Fibroblast of pulmonary artery (primary cell): ENCODE measurements at regions not wholly inside any gene's neighbourhood (a gene's known extent, or its start where the extent isn't known, plus 50 kb on each side); places are given as distances from the start of the nearest gene placed in this dataset.
A peak's percentile ranks its signal among the peaks of the same experiment; 100 is the strongest.

ENCODE experiments used
- DNase-seq: peaks from one replicate; pipeline ENCODE4 v3.0.0-alpha.2; 2010; ENCODE audit warnings: low read depth
- H3K4me3 ChIP-seq: replicated peaks from 2 replicates; pipeline ENCODE4 v1.5.1; 2011; ENCODE audit warnings: low read depth, mild to moderate bottlenecking, control low read depth, low read length, moderate library complexity
- CTCF ChIP-seq: IDR thresholded peaks from 2 replicates; pipeline ENCODE4 v1.5.1; 2011; ENCODE audit warnings: mild to moderate bottlenecking, control low read depth, low read length, inconsistent platforms; ENCODE audit errors: missing control alignments

- DNase-seq: no peak
- H3K4me3 ChIP-seq: no peak overlapping the region
- TF ChIP-seq CTCF: no peak
Observed at GRCh38 chr13:70732611-70733010, 624.4 kb upstream of the KLHL1 start.

DNA sequence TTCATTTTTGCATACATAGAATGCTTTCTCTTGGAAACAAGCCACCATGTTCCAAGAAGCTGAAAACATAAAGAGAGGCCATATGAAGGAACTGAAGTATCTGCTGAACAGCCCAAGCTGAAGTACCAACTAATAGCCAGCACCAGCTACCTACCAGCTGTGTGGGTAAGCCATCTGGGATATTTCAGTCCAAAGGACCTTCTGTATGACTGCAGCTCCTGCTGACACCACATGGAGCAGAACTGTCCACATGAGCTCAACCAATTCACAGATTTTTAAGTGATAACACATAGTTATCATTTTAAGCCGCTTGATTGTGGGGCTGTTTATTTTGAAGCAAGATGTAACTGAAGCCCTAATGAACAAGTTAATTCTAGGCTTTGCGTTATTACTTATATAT, 621.1 kb upstream of the KLHL1 start:
- no peak overlapping the region for H3K4me3 ChIP-seq
- TF ChIP-seq CTCF: no peak
- no peak for DNase-seq

GRCh38 chr13:70723732-70724131, 615.5 kb upstream of the KLHL1 start:
- peak; percentile 11 for DNase-seq
- TF ChIP-seq CTCF: no peak
- H3K4me3 ChIP-seq: no peak overlapping the region

DNA sequence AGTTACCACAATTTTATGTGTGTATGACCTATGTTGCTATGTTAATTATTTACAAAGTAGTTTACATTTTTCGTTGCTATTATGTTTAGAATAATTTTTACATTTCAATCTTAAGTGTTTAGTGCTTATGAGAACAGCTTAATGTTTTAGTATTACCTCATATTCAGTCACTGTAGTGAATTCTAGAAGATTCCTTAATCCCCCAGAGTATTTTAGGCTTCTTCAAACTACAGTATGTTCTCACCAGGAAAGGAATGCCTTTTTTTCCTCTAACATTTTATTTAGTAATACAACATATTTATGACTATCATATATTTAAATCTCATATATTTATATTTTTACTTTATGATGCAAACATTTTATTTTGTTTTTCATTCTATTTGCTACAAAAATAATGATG, 612.1 kb upstream of the KLHL1 start:
- no peak for DNase-seq
- TF ChIP-seq CTCF: no peak
- no peak overlapping the region for H3K4me3 ChIP-seq

DNA sequence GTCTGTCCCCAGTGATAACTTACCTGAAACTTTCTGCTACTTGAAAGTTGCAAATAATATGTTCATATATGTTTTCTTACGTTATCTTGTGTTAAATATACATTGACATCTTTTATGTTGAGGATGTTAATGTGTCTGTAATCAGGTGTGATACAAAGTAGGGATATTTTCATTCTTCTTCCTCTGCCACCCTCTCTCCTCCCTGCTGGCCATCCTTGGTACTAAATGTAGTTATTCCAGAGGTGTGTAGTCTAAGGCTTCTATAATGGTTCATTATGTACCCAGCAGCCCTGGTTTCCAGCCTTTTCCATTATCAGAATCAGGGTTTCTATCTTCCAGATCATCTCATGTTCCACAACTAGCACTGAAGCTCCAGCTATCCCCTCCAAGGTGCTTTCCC, 606.7 kb upstream of the KLHL1 start:
- no peak for DNase-seq
- H3K4me3 ChIP-seq: no peak overlapping the region
- no peak for TF ChIP-seq CTCF

DNA sequence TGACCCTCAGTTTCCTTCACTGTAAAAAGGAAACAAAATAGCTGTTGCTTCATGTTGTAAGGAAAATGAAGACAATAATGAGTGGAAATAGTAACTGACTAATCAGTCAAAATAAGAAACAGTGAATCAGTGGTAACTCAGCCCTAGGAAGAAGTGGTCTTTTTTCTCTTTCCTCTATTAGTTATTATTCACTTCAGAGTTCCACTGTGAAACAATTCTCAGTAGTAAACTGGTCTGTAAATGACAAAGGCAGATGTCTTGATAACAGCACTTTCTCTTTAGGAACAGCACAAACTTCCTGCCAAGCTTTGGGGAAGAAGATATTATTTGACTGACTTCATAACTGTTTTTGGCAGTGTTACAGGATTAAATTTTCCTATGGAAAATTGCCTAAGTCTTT, 600.5 kb upstream of the KLHL1 start:
- H3K4me3 ChIP-seq: no peak overlapping the region
- DNase-seq: peak; percentile 6
- no peak for TF ChIP-seq CTCF

DNA sequence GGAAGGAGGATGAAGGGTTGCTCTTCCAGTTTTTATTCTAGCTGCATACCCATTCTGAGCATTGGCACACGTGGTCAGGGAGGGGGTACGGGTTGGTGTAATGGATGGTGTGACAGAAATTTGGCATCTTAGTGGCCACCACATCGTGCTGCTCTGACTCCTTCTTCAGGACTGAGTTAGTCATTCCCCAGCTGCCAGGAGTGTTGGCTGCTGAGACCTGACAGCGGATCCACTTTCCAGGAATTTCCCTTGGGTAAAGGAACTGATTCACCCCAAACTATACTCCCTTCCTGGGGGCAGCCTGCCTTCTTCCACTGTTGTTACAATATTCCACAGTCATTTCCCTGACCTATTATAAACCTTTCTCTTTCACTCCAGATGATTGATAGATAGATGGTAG, 595.5 kb upstream of the KLHL1 start:
- DNase-seq: peak; percentile 10
- no peak overlapping the region for H3K4me3 ChIP-seq
- TF ChIP-seq CTCF: no peak
